ENCODE measurements at regions not wholly inside any gene's neighbourhood (a gene's known extent, or its start where the extent isn't known, plus 50 kb on each side); places are given as distances from the start of the nearest gene placed in this dataset.

- intact Hi-C loops (cut with micrococcal nuclease; ENCODE audit: unreplicated experiment) (no loop called here), in situ Hi-C loops (cut with MboI) (no loop called here)
- ATAC-seq (no peak), DNase-seq (ENCODE audit: low read depth, low spot score) (no peak), FAIRE-seq (no peak)
- Histone ChIP-seq H3K9me3 (replicated peaks; ENCODE audit: control insufficient read depth, insufficient read depth, low read length) (no peaks in the 10 kb centered on the region), H3K27ac (ENCODE audit: control insufficient read depth, insufficient read depth) (no peak overlapping the region), H3K4me3 (no peak overlapping the region), H3K9ac (ENCODE audit: control insufficient read depth, insufficient read depth, low read length) (no peak overlapping the region), H3K27me3 (replicated peaks in 1 of 2; ENCODE audit: control insufficient read depth in 2 of 2, insufficient read depth in 2 of 2, low read length in 1 of 2) (no peaks in the 10 kb centered on the region), H2AFZ (ENCODE audit: control insufficient read depth, low read depth, low read length) (no peak overlapping the region), H3K4me1 (ENCODE audit: control insufficient read depth, insufficient read depth, low read length) (no peaks in the 10 kb centered on the region), H3K36me3 (ENCODE audit: control insufficient read depth in 2 of 2, insufficient read depth in 2 of 2, low read length in 1 of 2) (no peaks in the 10 kb centered on the region), H4K20me1 (ENCODE audit: control insufficient read depth, insufficient read depth) (no peaks in the 10 kb centered on the region), H3K79me2 (ENCODE audit: control insufficient read depth, insufficient read depth, low read length) (no peaks in the 10 kb centered on the region), H3K4me2 (ENCODE audit: control insufficient read depth, insufficient read depth) (no peak overlapping the region)
- ChIA-PET POLR2A (no interaction called here), CTCF (no interaction called here), SMC1A (ENCODE audit: uncharacterized antibody, unreplicated experiment) (no interaction called here), RAD21 (ENCODE audit: unreplicated experiment) (no interaction called here)
- 10% methylated on average over 2 of the region's 2 CpGs for WGBS (ENCODE audit: insufficient coverage, insufficient replicate concordance, low lambda C conversion rate, missing lambda C conversion rate)
- BruUV-seq (replicated peaks): no TSS peak
- TF ChIP-seq REST (IDR thresholded peaks at IDR 0.05; ENCODE audit: low read depth, low read length): no peak
Measured at GRCh38 chr4:178814908-178815307, 1372.7 kb upstream of the AGA start.

- H4K20me1 ChIP-seq (ENCODE audit: control insufficient read depth, insufficient read depth): no peaks in the 10 kb centered on the region
- H3K9ac ChIP-seq (ENCODE audit: control insufficient read depth, insufficient read depth, low read length): no peak overlapping the region
- TF ChIP-seq POU2F2 (IDR thresholded peaks at IDR 0.05; ENCODE audit: borderline replicate concordance, low read depth, low read length) (peak; percentile 75; the same call in 1 of the 3 replicates), MXI1 (IDR thresholded peaks at IDR 0.05; ENCODE audit: low read depth, low read length) (no peak)
- FAIRE-seq (no peak), DNase-seq (ENCODE audit: low read depth, low spot score) (no peak), ATAC-seq (peak; percentile 82)
- H3K79me2 ChIP-seq (ENCODE audit: control insufficient read depth, insufficient read depth, low read length): no peaks in the 10 kb centered on the region
- no peaks in the 10 kb centered on the region for H3K27me3 ChIP-seq (replicated peaks in 1 of 2; ENCODE audit: control insufficient read depth in 2 of 2, insufficient read depth in 2 of 2, low read length in 1 of 2)
- in situ Hi-C loops (cut with MboI): no loop called here
- RAD21 ChIA-PET (ENCODE audit: unreplicated experiment): no interaction called here
- 20% methylated on average over 2 of the region's 2 CpGs for WGBS (ENCODE audit: insufficient coverage, insufficient replicate concordance, low lambda C conversion rate, missing lambda C conversion rate)
- H3K27ac ChIP-seq (ENCODE audit: control insufficient read depth, insufficient read depth): no peak overlapping the region
- SMC1A ChIA-PET (ENCODE audit: uncharacterized antibody, unreplicated experiment): interaction anchor here (0.6 kb wide), 1 partner anchor 52 kb away, joined by 4 read pairs; no protein-coding TSS in a partner anchor
- no peaks in the 10 kb centered on the region for H3K36me3 ChIP-seq (ENCODE audit: control insufficient read depth in 2 of 2, insufficient read depth in 2 of 2, low read length in 1 of 2)
- intact Hi-C loops (cut with micrococcal nuclease; ENCODE audit: unreplicated experiment): no loop called here
- no peak overlapping the region for H3K4me2 ChIP-seq (ENCODE audit: control insufficient read depth, insufficient read depth)
- no TSS peak for BruUV-seq (replicated peaks)
- H3K4me1 ChIP-seq (ENCODE audit: control insufficient read depth, insufficient read depth, low read length): no peaks in the 10 kb centered on the region
- H2AFZ ChIP-seq (ENCODE audit: control insufficient read depth, low read depth, low read length): no peak overlapping the region
- POLR2A ChIA-PET: no interaction called here
- CTCF ChIA-PET: interaction anchor here (1.2 kb wide), 1 partner anchor 16 kb away, joined by 4 read pairs; no protein-coding TSS in a partner anchor
- no peak overlapping the region for H3K4me3 ChIP-seq
- no peaks in the 10 kb centered on the region for H3K9me3 ChIP-seq (replicated peaks; ENCODE audit: control insufficient read depth, insufficient read depth, low read length)
Measured at GRCh38 chr4:178823673-178824295, 1381.5 kb upstream of the AGA start.

All from GM12878 (cell line).